Endothelial cell (in vitro differentiated cells): ENCODE measurements at regions not wholly inside any gene's neighbourhood (a gene's known extent, or its start where the extent isn't known, plus 50 kb on each side); places are given as distances from the start of the nearest gene placed in this dataset.

Source experiments
- DNase-seq: peaks from one replicate; pipeline ENCODE4 v3.0.0; 2021; ENCODE audit warnings: low spot score
- H3K27ac Mint-ChIP-seq: one replicate; pipeline ENCODE4 v1.8.0; 2021; ENCODE audit warnings: mixed read lengths, inconsistent platforms; ENCODE audit not compliant: unreplicated experiment
- H3K27me3 Mint-ChIP-seq: one replicate; pipeline ENCODE4 v1.8.0; 2021; ENCODE audit warnings: mild to moderate bottlenecking, moderate library complexity, mixed read lengths, inconsistent platforms; ENCODE audit not compliant: unreplicated experiment
- H3K36me3 Mint-ChIP-seq: one replicate; pipeline ENCODE4 v1.8.0; 2021; ENCODE audit warnings: mild to moderate bottlenecking, low read depth, mixed read lengths, inconsistent platforms; ENCODE audit not compliant: unreplicated experiment
- H3K4me1 Mint-ChIP-seq: one replicate; pipeline ENCODE4 v1.8.0; 2021; ENCODE audit warnings: mild to moderate bottlenecking, mixed read lengths, inconsistent platforms; ENCODE audit not compliant: unreplicated experiment
- H3K4me3 Mint-ChIP-seq: one replicate; pipeline ENCODE4 v1.8.0; 2021; ENCODE audit warnings: mild to moderate bottlenecking, mixed read lengths, inconsistent platforms; ENCODE audit not compliant: unreplicated experiment
- H3K9me3 Mint-ChIP-seq: one replicate; pipeline ENCODE4 v1.8.0; 2021; ENCODE audit warnings: mixed read lengths, inconsistent platforms; ENCODE audit not compliant: unreplicated experiment
- TF ChIP-seq, protein P1 (sequence below): fragments of 200-600 bp; sonication (generic); IDR thresholded peaks from one replicate; pipeline ENCODE4 v1.5.0; 2021; ENCODE audit warnings: antibody characterized with exemption; ENCODE audit not compliant: unreplicated experiment

- Mint-ChIP-seq H3K27me3 (no peaks in the 10 kb centered on the region), H3K36me3 (no peaks in the 10 kb centered on the region), H3K4me1 (no peaks in the 10 kb centered on the region), H3K4me3 (no peak overlapping the region), H3K9me3 (no peaks in the 10 kb centered on the region), H3K27ac (no peak overlapping the region)
- TF ChIP-seq, protein P1, sequence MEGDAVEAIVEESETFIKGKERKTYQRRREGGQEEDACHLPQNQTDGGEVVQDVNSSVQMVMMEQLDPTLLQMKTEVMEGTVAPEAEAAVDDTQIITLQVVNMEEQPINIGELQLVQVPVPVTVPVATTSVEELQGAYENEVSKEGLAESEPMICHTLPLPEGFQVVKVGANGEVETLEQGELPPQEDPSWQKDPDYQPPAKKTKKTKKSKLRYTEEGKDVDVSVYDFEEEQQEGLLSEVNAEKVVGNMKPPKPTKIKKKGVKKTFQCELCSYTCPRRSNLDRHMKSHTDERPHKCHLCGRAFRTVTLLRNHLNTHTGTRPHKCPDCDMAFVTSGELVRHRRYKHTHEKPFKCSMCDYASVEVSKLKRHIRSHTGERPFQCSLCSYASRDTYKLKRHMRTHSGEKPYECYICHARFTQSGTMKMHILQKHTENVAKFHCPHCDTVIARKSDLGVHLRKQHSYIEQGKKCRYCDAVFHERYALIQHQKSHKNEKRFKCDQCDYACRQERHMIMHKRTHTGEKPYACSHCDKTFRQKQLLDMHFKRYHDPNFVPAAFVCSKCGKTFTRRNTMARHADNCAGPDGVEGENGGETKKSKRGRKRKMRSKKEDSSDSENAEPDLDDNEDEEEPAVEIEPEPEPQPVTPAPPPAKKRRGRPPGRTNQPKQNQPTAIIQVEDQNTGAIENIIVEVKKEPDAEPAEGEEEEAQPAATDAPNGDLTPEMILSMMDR = no peak
- no peak for DNase-seq
These were observed 1003.0 kb downstream of the TTLL7 start for GRCh38 chr1:82995951-82996350.

DNA sequence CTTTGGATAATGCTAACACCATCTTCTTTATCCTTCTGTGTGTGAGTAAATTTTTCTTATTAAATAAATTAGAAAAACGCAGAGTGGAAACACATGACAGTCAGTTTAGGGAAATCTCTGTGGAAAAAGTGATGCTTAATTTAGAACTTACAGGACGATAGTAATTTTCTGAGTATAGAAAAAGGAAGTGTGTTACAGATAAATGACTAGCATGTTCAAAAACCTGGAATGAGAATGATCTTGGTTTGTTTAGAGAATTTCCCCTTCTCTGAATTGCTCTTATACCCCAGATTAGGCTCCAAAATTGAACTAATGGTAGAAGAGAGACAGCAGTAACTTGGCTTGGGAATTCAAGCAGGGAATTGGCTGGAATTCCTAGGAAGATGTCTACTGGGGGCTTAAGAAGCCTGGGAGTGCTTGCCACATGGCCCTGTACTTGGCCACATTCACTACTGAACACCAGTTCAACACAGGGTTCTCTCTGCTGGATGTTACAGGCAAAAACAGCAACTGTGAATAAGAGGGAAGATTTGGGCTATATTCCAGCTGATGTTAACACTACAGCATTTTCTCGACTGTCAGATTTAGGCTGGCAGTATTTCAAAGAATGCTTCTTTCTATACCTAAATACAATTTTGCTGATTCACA, 1004.2 kb downstream of the TTLL7 start:
- H3K9me3 Mint-ChIP-seq = no peaks in the 10 kb centered on the region

GRCh38 chr1:82991569-82991968, 1007.4 kb downstream of the TTLL7 start:
- no peaks in the 10 kb centered on the region for H3K4me1 Mint-ChIP-seq
- no peak for DNase-seq
- TF ChIP-seq, protein P1 = no peak
- H3K4me3 Mint-ChIP-seq = no peak overlapping the region
- H3K36me3 Mint-ChIP-seq = no peaks in the 10 kb centered on the region
- no peak overlapping the region for H3K27ac Mint-ChIP-seq
- H3K9me3 Mint-ChIP-seq = no peaks in the 10 kb centered on the region
- no peaks in the 10 kb centered on the region for H3K27me3 Mint-ChIP-seq

More for the DNA sequence above, 1004.2 kb downstream of the TTLL7 start:
- no peak overlapping the region for H3K4me3 Mint-ChIP-seq
- TF ChIP-seq, protein P1 = no peak
- no peaks in the 10 kb centered on the region for H3K4me1 Mint-ChIP-seq
- no peaks in the 10 kb centered on the region for H3K27me3 Mint-ChIP-seq
- H3K27ac Mint-ChIP-seq = no peak overlapping the region
- no peak for DNase-seq
- H3K36me3 Mint-ChIP-seq = no peaks in the 10 kb centered on the region

- no peak overlapping the region for H3K27ac Mint-ChIP-seq
- no peak overlapping the region for H3K4me3 Mint-ChIP-seq
- peaks cover 24% of the 10 kb centered on the region for H3K4me1 Mint-ChIP-seq
- no peaks in the 10 kb centered on the region for H3K36me3 Mint-ChIP-seq
- no peaks in the 10 kb centered on the region for H3K9me3 Mint-ChIP-seq
- TF ChIP-seq, protein P1 = no peak
- no peaks in the 10 kb centered on the region for H3K27me3 Mint-ChIP-seq
- no peak for DNase-seq
These were observed 1019.2 kb downstream of the TTLL7 start for GRCh38 chr1:82979593-82980236.
